ENCODE measurements at regions not wholly inside any gene's neighbourhood (a gene's known extent, or its start where the extent isn't known, plus 50 kb on each side); places are given as distances from the start of the nearest gene placed in this dataset.
"Not testable (repeated sequence)": the region's sequence is repeated elsewhere in the genome, so short reads cannot be mapped to it uniquely, and the experiment has no call there.

DNA sequence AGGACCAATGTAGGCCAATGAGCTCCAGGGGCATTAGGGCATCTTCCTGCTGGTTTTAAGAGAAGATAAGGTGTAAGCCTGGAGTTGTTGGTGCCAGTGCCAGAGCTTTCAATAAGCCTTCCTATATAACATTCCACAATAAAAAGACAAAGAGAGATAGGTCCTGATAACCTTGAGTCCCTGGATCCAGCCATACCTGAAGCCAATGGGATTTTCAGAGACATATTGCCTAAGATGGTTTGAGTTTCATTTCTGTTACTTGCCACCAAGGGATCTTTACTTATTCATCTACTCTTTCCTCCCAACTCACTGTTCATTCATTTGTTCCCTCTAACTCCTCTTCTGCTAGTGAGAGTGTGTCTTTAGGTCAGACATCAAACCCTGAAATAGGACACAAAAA, 68.8 kb upstream of the CAPZB start:
- H3K4me3 ChIP-seq (ENCODE audit: low read depth, low read length): no peak overlapping the region
- TF ChIP-seq CTCF (IDR thresholded peaks at IDR 0.05; ENCODE audit: borderline replicate concordance, insufficient read depth, low read depth, low read length): no peak

DNA sequence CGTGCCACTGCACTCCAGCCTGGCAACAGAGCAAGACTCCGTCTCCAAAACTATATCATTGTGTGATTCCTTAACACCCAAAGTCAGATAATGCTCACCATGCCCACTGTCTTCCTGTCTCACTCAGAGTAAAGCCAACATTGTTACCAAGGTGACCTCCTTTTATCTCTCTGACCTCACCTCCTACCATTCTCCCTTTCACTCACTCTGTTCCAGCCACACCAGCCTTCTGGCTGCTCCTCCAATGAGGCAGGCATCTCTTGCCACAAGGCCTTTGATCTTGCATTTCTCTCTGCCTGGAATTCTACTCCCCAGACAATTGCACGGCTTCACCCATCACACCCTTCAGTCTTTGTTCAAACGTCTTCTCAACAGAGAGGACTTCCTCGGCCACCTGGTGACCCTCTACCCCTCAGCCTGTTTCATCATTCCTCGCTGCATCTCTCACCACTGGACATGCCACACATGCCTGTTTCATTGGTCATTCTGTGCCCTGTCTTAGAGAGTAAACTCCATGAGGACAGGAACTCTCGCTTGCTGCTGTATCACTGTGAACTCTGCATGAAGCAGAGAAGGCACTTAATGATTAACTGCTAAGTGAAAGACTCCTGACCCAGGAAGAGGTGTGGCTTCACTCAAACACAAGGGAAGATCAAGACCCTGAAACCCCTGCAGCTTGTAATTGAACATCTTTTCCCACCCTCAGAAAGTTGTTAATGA, 67.1 kb upstream of the CAPZB start:
- no peak for TF ChIP-seq CTCF (IDR thresholded peaks at IDR 0.05; ENCODE audit: borderline replicate concordance, insufficient read depth, low read depth, low read length)
- no peak overlapping the region for H3K4me3 ChIP-seq (ENCODE audit: low read depth, low read length)

GRCh38 chr1:19551837-19552236, 66.5 kb upstream of the CAPZB start:
- not testable (repeated sequence) for H3K4me3 ChIP-seq (ENCODE audit: low read depth, low read length)

GRCh38 chr1:19550437-19550836, 65.1 kb upstream of the CAPZB start:
- not testable (repeated sequence) for H3K4me3 ChIP-seq (ENCODE audit: low read depth, low read length)

DNA sequence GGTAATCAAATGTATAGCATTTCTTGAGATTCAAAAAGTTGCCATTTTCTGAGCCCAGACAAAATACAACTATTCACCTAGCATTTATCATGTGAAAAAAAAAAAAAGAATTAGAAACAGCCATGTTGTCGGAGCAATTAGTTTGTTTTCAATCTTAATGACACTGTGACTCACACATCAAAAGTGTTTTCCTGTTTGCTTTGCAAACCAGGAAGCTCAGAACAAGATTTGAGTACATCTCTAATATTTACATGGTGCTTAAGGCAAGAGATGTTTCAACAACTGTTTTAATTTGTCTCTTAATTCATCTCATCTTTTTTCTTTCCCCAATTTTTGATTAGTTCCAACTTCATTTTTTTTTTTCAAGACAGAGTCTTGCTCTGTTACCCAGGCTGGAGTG, 62.5 kb upstream of the CAPZB start:
- H3K4me3 ChIP-seq (ENCODE audit: low read depth, low read length): no peak overlapping the region
- TF ChIP-seq CTCF (IDR thresholded peaks at IDR 0.05; ENCODE audit: borderline replicate concordance, insufficient read depth, low read depth, low read length): no peak

GRCh38 chr1:19536519-19536918, 51.2 kb upstream of the CAPZB start:
- H3K4me3 ChIP-seq (ENCODE audit: low read depth, low read length): no peak overlapping the region
- no peak for TF ChIP-seq CTCF (IDR thresholded peaks at IDR 0.05; ENCODE audit: borderline replicate concordance, insufficient read depth, low read depth, low read length)

GRCh38 chr1:19535214-19535613, 49.9 kb upstream of the CAPZB start:
- TF ChIP-seq CTCF (IDR thresholded peaks at IDR 0.05; ENCODE audit: borderline replicate concordance, insufficient read depth, low read depth, low read length): no peak
- H3K4me3 ChIP-seq (ENCODE audit: low read depth, low read length): no peak overlapping the region

Data from GM12875 (cell line).